ENCODE measurements at regions not wholly inside any gene's neighbourhood (a gene's known extent, or its start where the extent isn't known, plus 50 kb on each side); places are given as distances from the start of the nearest gene placed in this dataset.

- TF ChIP-seq, protein P1, sequence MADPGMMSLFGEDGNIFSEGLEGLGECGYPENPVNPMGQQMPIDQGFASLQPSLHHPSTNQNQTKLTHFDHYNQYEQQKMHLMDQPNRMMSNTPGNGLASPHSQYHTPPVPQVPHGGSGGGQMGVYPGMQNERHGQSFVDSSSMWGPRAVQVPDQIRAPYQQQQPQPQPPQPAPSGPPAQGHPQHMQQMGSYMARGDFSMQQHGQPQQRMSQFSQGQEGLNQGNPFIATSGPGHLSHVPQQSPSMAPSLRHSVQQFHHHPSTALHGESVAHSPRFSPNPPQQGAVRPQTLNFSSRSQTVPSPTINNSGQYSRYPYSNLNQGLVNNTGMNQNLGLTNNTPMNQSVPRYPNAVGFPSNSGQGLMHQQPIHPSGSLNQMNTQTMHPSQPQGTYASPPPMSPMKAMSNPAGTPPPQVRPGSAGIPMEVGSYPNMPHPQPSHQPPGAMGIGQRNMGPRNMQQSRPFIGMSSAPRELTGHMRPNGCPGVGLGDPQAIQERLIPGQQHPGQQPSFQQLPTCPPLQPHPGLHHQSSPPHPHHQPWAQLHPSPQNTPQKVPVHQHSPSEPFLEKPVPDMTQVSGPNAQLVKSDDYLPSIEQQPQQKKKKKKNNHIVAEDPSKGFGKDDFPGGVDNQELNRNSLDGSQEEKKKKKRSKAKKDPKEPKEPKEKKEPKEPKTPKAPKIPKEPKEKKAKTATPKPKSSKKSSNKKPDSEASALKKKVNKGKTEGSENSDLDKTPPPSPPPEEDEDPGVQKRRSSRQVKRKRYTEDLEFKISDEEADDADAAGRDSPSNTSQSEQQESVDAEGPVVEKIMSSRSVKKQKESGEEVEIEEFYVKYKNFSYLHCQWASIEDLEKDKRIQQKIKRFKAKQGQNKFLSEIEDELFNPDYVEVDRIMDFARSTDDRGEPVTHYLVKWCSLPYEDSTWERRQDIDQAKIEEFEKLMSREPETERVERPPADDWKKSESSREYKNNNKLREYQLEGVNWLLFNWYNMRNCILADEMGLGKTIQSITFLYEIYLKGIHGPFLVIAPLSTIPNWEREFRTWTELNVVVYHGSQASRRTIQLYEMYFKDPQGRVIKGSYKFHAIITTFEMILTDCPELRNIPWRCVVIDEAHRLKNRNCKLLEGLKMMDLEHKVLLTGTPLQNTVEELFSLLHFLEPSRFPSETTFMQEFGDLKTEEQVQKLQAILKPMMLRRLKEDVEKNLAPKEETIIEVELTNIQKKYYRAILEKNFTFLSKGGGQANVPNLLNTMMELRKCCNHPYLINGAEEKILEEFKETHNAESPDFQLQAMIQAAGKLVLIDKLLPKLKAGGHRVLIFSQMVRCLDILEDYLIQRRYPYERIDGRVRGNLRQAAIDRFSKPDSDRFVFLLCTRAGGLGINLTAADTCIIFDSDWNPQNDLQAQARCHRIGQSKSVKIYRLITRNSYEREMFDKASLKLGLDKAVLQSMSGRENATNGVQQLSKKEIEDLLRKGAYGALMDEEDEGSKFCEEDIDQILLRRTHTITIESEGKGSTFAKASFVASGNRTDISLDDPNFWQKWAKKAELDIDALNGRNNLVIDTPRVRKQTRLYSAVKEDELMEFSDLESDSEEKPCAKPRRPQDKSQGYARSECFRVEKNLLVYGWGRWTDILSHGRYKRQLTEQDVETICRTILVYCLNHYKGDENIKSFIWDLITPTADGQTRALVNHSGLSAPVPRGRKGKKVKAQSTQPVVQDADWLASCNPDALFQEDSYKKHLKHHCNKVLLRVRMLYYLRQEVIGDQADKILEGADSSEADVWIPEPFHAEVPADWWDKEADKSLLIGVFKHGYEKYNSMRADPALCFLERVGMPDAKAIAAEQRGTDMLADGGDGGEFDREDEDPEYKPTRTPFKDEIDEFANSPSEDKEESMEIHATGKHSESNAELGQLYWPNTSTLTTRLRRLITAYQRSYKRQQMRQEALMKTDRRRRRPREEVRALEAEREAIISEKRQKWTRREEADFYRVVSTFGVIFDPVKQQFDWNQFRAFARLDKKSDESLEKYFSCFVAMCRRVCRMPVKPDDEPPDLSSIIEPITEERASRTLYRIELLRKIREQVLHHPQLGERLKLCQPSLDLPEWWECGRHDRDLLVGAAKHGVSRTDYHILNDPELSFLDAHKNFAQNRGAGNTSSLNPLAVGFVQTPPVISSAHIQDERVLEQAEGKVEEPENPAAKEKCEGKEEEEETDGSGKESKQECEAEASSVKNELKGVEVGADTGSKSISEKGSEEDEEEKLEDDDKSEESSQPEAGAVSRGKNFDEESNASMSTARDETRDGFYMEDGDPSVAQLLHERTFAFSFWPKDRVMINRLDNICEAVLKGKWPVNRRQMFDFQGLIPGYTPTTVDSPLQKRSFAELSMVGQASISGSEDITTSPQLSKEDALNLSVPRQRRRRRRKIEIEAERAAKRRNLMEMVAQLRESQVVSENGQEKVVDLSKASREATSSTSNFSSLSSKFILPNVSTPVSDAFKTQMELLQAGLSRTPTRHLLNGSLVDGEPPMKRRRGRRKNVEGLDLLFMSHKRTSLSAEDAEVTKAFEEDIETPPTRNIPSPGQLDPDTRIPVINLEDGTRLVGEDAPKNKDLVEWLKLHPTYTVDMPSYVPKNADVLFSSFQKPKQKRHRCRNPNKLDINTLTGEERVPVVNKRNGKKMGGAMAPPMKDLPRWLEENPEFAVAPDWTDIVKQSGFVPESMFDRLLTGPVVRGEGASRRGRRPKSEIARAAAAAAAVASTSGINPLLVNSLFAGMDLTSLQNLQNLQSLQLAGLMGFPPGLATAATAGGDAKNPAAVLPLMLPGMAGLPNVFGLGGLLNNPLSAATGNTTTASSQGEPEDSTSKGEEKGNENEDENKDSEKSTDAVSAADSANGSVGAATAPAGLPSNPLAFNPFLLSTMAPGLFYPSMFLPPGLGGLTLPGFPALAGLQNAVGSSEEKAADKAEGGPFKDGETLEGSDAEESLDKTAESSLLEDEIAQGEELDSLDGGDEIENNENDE (IDR thresholded peaks at IDR 0.05; ENCODE audit: insufficient replicate concordance, low read length), result no peak
- TF ChIP-seq, protein P2, sequence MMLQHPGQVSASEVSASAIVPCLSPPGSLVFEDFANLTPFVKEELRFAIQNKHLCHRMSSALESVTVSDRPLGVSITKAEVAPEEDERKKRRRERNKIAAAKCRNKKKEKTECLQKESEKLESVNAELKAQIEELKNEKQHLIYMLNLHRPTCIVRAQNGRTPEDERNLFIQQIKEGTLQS (IDR thresholded peaks at IDR 0.05; ENCODE audit: insufficient read depth, low read depth, low read length), result no peak
- TF ChIP-seq, protein P3, sequence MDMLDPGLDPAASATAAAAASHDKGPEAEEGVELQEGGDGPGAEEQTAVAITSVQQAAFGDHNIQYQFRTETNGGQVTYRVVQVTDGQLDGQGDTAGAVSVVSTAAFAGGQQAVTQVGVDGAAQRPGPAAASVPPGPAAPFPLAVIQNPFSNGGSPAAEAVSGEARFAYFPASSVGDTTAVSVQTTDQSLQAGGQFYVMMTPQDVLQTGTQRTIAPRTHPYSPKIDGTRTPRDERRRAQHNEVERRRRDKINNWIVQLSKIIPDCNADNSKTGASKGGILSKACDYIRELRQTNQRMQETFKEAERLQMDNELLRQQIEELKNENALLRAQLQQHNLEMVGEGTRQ (IDR thresholded peaks at IDR 0.05; ENCODE audit: low read length), result no peak
- TF ChIP-seq CREB1 (IDR thresholded peaks at IDR 0.05), result no peak
Observed at GRCh38 chr10:111515706-111516105, 438.9 kb downstream of the ADRA2A start (continued).

All from H1 (cell line).